ENCODE measurements at regions not wholly inside any gene's neighbourhood (a gene's known extent, or its start where the extent isn't known, plus 50 kb on each side); places are given as distances from the start of the nearest gene placed in this dataset.

DNA sequence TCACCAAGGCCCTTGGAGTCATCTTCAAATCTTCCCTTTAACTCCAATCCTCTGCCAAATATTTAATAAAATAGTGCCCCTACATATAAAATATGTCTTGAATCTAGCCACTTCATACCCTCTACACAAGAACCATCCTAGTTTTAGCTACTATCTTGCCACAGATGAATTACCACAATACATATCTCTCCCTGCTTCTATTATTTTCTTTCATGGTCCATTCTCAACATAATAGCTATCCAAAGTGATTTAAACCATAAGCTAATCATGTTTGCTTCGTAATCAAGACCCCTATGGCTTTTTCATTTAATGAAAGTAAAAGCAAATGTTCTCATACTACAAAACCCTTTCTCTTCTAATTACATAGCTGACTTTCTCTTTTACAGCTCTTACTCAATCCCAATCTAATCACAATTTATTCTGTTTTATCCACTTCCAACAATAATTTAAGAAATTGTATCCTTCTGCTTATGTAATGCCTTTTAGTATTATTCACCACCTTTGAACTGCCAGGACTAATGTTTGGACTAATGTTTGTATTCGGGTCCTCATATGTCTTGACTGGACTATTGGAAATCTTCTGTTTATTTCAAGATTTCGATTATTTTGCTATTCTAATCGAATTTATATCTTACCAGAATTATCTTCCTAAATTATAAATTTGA is 412.0 kb downstream of the SLITRK1 start:
- H3K79me2 ChIP-seq (ENCODE audit: control insufficient read depth, insufficient read depth, low read length) = no peaks in the 10 kb centered on the region
- no peaks in the 10 kb centered on the region for H3K36me3 ChIP-seq (ENCODE audit: control insufficient read depth in 2 of 2, extremely low read depth in 1 of 2, insufficient read depth in 2 of 2, low read length in 2 of 2)
- no peak overlapping the region for H3K4me2 ChIP-seq (ENCODE audit: insufficient read depth, low read length)
- DNase-seq (ENCODE audit: low read depth, low spot score) (no peak), FAIRE-seq (no peak)
- no peaks in the 10 kb centered on the region for H3K27me3 ChIP-seq (ENCODE audit: control insufficient read depth in 2 of 2, insufficient read depth in 2 of 2, low read length in 2 of 2)
- H3K4me3 ChIP-seq (replicated peaks in 1 of 3; ENCODE audit: insufficient read depth in 1 of 3, low read depth in 1 of 3, low read length in 3 of 3) = no peak overlapping the region
- no peaks in the 10 kb centered on the region for H3K9me3 ChIP-seq (replicated peaks; ENCODE audit: control insufficient read depth, insufficient read depth, low read length)
- H3K27ac ChIP-seq (ENCODE audit: insufficient read depth, low read depth, low read length) = no peak overlapping the region
- H3K4me1 ChIP-seq (ENCODE audit: control insufficient read depth, extremely low read depth, insufficient read depth, low read length) = no peaks in the 10 kb centered on the region
- ChIA-PET POLR2A (no interaction called here), CTCF (no interaction called here)
- no peak overlapping the region for H2AFZ ChIP-seq (ENCODE audit: low read depth, low read length)
- H3K9me1 ChIP-seq (replicated peaks; ENCODE audit: control insufficient read depth, extremely low read depth, insufficient read depth, low read length) = no peaks in the 10 kb centered on the region
- H4K20me1 ChIP-seq (replicated peaks; ENCODE audit: control insufficient read depth, extremely low read depth, insufficient read depth, low read length) = no peaks in the 10 kb centered on the region
- no peak overlapping the region for H3K9ac ChIP-seq (replicated peaks; ENCODE audit: extremely low read depth, insufficient read depth, low read length)
- dilution Hi-C loops (cut with MboI; ENCODE audit: extremely low pct_ligation_motif_present, low sequenced_read_pairs) = no loop called here
- intact Hi-C loops (cut with micrococcal nuclease) = no loop called here
- TF ChIP-seq GATA2 (IDR thresholded peaks at IDR 0.05; ENCODE audit: insufficient read depth, insufficient read length, low read depth, low read length) = no peak
- no peak for TF ChIP-seq POLR2AphosphoS5 (IDR thresholded peaks at IDR 0.05; ENCODE audit: insufficient read depth, low read depth, low read length)
- BruUV-seq (replicated peaks) = no TSS peak

DNA sequence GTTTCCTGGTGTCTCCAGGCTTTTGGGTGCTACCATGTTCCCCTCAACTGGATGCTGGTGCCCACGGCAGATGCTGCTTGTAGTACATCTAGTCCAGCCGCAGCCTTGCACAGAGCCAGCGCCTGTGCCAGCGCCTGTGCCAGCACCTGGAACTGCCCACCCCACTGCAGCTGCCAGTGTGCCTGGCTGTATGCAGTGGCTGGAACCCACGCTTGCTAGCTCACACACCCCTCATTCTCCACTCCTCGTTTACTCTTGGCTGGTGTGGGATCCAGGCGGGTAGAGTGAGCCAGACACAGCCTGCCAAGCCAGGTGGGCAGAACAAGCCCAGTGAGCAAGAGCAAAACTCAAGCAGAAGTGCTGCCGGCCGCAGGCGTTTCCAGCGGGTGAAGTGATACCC is 428.6 kb downstream of the SLITRK1 start:
- H3K9me3 ChIP-seq (replicated peaks; ENCODE audit: control insufficient read depth, insufficient read depth, low read length) = peaks cover 5% of the 10 kb centered on the region
- intact Hi-C loops (cut with micrococcal nuclease) = no loop called here
- no peaks in the 10 kb centered on the region for H3K9me1 ChIP-seq (replicated peaks; ENCODE audit: control insufficient read depth, extremely low read depth, insufficient read depth, low read length)
- H3K27me3 ChIP-seq (ENCODE audit: control insufficient read depth in 2 of 2, insufficient read depth in 2 of 2, low read length in 2 of 2) = no peaks in the 10 kb centered on the region
- ChIA-PET POLR2A (no interaction called here), CTCF (no interaction called here)
- dilution Hi-C loops (cut with MboI; ENCODE audit: extremely low pct_ligation_motif_present, low sequenced_read_pairs) = no loop called here
- no peak for TF ChIP-seq FOS (IDR thresholded peaks at IDR 0.05; ENCODE audit: borderline replicate concordance, insufficient read depth, low read length)
- no peak for TF ChIP-seq JUN (IDR thresholded peaks at IDR 0.05; ENCODE audit: borderline replicate concordance, insufficient read depth, insufficient read length, low read depth)
- TF ChIP-seq GATA2 (IDR thresholded peaks at IDR 0.05; ENCODE audit: insufficient read depth, insufficient read length, low read depth, low read length) = no peak
- no peak for TF ChIP-seq POLR2A (IDR thresholded peaks at IDR 0.05; ENCODE audit: low read depth, low read length)
- no peak for TF ChIP-seq POLR2AphosphoS5 (IDR thresholded peaks at IDR 0.05; ENCODE audit: insufficient read depth, low read depth, low read length)
- TF ChIP-seq, protein P1, sequence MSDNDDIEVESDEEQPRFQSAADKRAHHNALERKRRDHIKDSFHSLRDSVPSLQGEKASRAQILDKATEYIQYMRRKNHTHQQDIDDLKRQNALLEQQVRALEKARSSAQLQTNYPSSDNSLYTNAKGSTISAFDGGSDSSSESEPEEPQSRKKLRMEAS (IDR thresholded peaks at IDR 0.05; ENCODE audit: insufficient read depth, insufficient read length) = no peak
- TF ChIP-seq MYC (IDR thresholded peaks at IDR 0.05; ENCODE audit: low read depth, low read length) = no peak
- TF ChIP-seq, protein P2, sequence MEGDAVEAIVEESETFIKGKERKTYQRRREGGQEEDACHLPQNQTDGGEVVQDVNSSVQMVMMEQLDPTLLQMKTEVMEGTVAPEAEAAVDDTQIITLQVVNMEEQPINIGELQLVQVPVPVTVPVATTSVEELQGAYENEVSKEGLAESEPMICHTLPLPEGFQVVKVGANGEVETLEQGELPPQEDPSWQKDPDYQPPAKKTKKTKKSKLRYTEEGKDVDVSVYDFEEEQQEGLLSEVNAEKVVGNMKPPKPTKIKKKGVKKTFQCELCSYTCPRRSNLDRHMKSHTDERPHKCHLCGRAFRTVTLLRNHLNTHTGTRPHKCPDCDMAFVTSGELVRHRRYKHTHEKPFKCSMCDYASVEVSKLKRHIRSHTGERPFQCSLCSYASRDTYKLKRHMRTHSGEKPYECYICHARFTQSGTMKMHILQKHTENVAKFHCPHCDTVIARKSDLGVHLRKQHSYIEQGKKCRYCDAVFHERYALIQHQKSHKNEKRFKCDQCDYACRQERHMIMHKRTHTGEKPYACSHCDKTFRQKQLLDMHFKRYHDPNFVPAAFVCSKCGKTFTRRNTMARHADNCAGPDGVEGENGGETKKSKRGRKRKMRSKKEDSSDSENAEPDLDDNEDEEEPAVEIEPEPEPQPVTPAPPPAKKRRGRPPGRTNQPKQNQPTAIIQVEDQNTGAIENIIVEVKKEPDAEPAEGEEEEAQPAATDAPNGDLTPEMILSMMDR (IDR thresholded peaks at IDR 0.05; ENCODE audit: extremely low read depth in 1 of 2, insufficient read depth in 1 of 2, low read depth in 1 of 2, low read length in 2 of 2) = no peak
- no peak for TF ChIP-seq EZH2 (IDR thresholded peaks at IDR 0.05; ENCODE audit: borderline replicate concordance, low read depth, low read length, severe bottlenecking)
- FAIRE-seq = no peak
- no peaks in the 10 kb centered on the region for H3K36me3 ChIP-seq (ENCODE audit: control insufficient read depth in 2 of 2, extremely low read depth in 1 of 2, insufficient read depth in 2 of 2, low read length in 2 of 2)
- no peak overlapping the region for H3K27ac ChIP-seq (ENCODE audit: insufficient read depth, low read depth, low read length)
- no peaks in the 10 kb centered on the region for H4K20me1 ChIP-seq (replicated peaks; ENCODE audit: control insufficient read depth, extremely low read depth, insufficient read depth, low read length)
- H2AFZ ChIP-seq (ENCODE audit: low read depth, low read length) = no peak overlapping the region
- no peaks in the 10 kb centered on the region for H3K79me2 ChIP-seq (ENCODE audit: control insufficient read depth, insufficient read depth, low read length)
- H3K9ac ChIP-seq (replicated peaks; ENCODE audit: extremely low read depth, insufficient read depth, low read length) = no peak overlapping the region
- H3K4me1 ChIP-seq (ENCODE audit: control insufficient read depth, extremely low read depth, insufficient read depth, low read length) = no peaks in the 10 kb centered on the region
- H3K4me2 ChIP-seq (ENCODE audit: insufficient read depth, low read length) = no peak overlapping the region
- DNase-seq (ENCODE audit: low read depth, low spot score) = no peak
- no TSS peak for BruUV-seq (replicated peaks)
- H3K4me3 ChIP-seq (replicated peaks in 1 of 3; ENCODE audit: insufficient read depth in 1 of 3, low read depth in 1 of 3, low read length in 3 of 3) = no peak overlapping the region

Data from endothelial cell of umbilical vein (primary cell).